Pons (tissue), 1 donor: ENCODE measurements at regions not wholly inside any gene's neighbourhood (a gene's known extent, or its start where the extent isn't known, plus 50 kb on each side); places are given as distances from the start of the nearest gene placed in this dataset.

Source experiments
- DNase-seq: peaks from one replicate; pipeline ENCODE4 v3.0.0-alpha.2; 2016; ENCODE audit warnings: low spot score

- DNase-seq = no peak
These were observed 734.1 kb upstream of the WWC1 start for GRCh38 chr5:167557359-167557758.

- no peak for DNase-seq
These were observed 729.6 kb upstream of the WWC1 start for GRCh38 chr5:167561796-167562195.

DNA sequence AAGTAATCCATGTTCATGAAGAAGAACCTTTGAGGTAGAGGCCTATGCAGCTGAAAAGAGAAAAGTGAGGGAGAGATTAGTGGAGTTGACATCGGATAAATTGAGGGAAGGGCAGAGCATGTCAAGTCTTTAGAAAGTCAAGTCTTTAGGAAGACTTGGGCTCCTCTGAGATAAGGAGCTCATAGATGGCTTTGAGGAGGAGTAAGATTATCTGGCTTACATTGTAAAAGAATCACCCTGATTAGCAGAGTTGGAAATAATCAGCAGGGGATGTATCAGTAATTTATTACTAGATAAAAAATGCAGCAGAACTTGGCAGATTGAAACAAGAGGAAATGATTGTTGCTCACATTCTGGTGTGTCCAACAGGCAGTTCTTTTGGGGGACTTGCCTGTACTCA is 727.2 kb upstream of the WWC1 start:
- no peak for DNase-seq

DNA sequence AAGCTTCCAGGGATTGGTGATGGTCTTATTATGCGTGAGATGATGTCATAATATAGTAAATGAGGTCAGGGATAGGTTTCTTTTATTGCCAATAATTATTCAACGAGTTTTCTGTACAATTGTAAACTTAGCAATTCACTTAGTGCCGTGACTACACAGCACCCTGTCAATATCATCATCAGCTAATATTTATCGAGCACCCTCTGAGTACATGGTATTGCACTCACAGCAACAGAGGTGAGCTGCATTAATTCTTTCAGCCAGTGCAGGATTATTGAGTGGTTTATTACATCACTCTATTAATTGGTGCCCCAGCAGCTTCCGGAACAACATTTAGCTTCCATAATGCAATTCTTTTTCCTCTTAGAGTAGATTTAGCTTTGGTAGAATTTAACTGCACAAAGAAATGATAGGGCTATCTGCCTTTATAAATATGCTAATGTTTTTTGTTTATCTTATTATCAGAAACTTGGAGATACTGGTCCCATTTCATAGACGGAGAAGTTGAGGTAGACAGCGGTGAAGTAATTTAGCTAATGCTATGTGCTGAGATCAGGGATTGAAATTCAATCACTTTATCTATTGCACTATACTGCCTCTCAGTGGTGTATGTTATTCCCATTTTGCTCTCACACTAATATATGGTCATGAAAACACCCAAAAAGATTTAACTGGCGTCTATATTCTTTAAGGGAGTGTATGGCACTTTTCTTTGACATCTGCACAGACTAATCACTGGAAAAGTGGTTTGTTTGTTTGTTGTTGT is 726.1 kb upstream of the WWC1 start:
- DNase-seq = no peak

GRCh38 chr5:167570431-167570830 is 721.0 kb upstream of the WWC1 start:
- DNase-seq = no peak

- DNase-seq = no peak
These were observed 719.6 kb upstream of the WWC1 start for GRCh38 chr5:167571824-167572223.

DNA sequence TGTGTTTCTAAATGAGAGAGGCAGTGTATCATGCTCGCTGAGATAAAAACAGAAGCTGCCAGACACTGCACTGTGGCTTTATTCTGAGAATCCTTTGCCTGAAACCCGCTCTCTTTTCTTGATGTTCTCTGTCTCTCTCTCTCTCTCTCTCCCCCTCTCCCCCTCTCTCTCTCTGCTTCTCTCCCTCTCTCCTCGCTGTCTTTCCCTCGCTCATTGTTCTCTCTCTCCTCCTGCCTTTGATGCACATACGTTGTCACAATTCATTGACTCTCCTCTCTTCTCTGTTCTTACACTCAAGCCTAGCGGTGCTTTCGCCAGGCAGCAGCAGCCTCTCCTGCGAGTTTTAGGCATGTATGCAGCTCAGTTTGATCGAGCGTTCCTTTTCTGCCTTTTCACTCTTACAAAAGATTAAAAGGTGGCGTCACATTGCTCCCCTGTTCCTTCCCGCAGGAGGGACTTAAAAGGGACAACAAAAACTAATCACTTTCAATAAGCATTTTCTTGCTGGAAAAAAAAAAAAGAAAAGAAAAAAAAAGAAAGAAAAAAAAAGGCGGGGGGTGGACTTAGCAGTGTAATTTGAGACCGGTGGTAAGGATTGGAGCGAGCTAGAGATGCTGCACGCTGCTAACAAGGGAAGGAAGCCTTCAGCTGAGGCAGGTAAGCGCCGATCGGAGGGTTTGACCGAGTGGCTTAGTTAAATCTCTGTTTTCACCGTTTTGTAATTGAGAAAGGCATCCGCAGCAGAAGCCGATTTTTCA is 717.9 kb upstream of the WWC1 start:
- DNase-seq = peak; percentile 37

DNA sequence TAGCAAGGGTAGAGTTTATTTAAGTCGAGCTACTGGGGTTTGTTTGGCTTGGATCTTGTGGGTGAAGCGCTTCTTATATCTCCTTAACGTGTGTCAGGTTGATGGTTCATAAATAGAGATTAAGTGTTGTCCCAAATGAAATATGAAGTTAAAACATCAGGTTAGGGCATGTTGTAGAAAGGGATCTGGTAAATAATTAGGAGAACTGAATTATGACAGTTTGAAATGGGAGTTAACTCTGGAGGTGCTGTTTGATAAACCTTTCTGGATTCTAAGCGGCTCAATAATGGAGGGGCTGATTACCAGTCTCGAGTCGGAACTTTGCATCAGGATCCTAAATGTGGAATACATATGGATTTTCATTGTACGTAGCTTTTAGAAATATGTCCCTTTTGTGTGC is 717.0 kb upstream of the WWC1 start:
- DNase-seq = no peak

DNA sequence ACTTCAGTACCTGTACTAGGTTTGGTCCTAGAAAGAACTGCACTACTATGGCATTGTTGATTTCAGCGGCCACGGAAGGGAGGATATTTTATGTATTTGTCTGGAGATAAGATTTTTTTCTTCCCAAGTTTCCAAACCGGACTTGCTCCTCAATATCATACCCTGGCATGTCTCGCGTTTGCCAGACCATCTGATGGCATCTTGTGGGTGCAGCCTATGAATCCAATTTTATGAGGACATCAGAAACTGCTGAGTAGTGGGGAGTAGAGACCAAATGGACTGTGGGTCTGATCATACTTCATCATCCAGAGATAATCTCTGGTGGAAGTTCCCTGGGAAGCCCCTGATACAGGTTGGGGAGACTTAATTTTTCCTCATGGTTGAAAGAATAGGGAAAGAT is 716.1 kb upstream of the WWC1 start:
- DNase-seq = no peak

- no peak for DNase-seq
These were observed 715.3 kb upstream of the WWC1 start for GRCh38 chr5:167576126-167576525.

DNA sequence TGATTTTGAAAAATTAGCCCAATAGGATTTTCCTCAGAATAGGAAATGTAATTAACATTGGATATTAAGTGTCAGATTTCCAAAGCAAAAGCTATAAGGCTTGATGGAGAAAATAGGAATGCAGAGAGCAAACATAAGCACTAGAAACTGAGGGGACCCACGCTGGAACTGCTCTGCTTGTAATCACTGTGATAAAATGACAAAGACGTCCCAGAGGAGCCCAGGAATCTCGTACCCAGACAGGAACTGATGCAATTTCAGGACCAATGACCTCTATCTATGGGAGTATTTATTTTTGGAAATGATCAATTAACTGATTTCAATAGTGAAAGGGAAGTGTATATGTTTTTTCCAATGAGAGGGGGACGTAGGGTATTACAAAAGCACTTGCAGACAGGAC is 714.5 kb upstream of the WWC1 start:
- DNase-seq = no peak

GRCh38 chr5:167577616-167578015 is 713.8 kb upstream of the WWC1 start:
- no peak for DNase-seq

DNA sequence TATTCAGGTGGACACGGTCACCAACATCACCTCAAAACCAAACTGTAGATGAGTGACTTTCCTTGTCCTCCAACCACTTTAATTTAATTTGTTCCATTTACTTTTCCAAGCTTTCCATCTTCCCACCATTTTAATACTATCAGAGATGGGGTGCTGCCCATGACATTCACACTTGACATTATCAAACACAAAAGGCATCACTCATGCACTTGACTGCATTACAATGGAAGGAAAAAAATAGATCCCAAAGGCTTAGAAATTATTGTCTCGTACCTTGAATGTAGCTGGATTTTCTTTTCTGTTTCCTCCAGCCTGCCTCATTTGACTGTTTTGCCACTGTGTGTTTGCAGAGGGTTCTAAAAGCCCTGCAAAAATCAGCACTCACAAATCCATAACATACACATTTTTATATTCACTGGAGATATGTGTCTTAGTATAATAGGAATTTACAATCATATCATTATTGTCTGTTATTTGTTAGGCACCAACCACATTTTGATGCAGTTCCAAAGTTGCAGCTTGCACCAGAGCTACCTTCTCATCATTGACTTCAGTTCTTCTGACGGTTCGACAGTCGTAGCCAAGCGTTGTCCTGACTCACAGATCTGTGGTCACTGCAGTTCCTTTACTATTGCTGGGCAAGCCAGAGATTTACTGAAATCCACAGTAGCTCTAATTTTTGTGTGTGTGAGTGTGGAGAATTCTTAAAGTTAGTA is 712.3 kb upstream of the WWC1 start:
- no peak for DNase-seq

- DNase-seq = no peak
These were observed 711.8 kb upstream of the WWC1 start for GRCh38 chr5:167579693-167580055.

DNA sequence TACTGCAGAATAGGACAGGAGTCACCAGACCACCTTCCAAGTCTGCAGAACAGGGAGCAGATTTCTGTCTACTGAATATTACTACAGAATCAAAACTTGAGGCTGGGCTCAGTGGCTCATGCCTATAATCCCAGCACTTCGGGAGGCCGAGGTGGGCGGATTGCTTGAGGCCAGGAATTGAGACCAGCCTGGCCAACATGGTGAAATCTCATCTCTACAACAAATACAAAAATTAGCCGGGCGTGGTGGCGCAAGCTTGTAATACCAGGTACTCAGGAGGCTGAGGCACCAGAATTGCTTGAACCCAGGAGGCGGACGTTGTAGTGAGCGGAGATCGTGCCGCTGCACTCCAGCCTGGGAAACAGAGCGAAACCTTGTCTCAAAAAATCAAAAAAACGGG is 710.8 kb upstream of the WWC1 start:
- DNase-seq = no peak

DNA sequence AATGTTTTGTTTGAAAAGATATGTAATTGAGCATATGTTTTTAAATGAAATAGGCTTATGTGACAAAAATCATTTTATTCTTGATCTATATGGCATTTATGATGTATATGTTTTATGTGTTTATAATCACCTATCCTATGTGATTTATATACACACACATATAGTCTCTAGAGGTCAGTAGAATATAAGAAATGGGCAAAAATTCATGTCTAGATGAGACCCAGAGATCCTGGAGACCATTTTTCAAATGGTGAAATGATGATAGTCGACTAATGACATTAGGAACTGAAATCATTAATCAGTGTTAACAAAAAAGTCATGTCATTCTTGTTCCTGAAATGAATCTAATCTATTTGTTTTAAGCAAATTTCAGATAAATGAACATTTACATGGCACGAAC is 709.2 kb upstream of the WWC1 start:
- DNase-seq = no peak

- DNase-seq = no peak
These were observed 708.6 kb upstream of the WWC1 start for GRCh38 chr5:167582886-167583285.

DNA sequence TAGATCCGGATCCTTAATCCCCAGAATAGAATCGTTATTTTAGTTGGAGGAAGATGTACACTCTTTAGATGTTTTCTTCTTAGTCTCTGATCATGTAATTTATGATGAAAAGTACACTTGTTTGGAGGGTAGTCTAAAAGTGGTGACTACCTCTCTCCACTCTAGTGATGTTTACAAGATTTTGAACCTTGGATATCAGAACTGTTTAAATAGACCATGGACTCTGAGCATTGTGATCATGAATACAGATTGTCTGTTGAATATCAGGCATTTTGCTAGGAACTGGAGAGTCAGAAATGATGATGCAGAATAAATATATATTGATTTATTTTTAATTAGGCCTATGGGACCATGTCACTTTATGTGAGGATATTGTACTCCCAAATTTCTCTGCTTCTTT is 706.3 kb upstream of the WWC1 start:
- no peak for DNase-seq

GRCh38 chr5:167587772-167588437 is 703.5 kb upstream of the WWC1 start:
- no peak for DNase-seq

- no peak for DNase-seq
These were observed 699.3 kb upstream of the WWC1 start for GRCh38 chr5:167592114-167592513.

DNA sequence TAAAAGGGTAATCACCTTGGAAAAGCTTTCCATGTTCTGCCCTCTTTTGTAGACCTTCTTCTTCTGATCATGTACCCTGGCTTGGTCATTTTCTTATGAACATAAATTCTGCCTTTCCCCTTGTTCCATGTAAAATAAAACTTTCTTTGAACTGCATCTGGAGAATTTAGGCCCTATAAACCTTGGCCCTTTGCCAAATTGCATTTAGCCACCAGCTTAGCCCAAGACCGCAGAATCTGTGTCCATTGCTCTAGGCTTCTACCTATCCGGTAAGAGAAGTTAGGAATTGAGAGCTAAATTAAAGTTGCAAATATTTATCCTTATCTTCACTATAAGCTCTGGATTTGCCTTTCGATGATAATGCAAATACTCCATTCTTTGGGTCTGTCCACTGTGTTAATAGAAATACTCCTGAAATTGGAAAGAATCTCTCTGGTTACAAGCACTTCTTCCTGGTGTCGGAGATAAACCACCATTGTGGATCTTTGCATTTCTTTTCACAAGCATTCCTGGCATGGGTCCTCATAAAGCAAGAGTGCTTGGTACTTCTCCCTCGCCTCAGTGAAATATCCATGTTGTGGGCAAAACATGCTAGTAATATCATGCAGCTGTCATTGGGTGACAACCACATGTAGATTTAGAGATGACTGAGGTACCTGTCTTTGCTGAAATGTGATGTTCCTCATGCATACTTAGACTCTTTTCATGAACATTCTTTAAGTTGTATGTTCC is 698.0 kb upstream of the WWC1 start:
- DNase-seq = no peak

GRCh38 chr5:167594061-167594435 is 697.4 kb upstream of the WWC1 start:
- no peak for DNase-seq
